ENCODE measurements at regions not wholly inside any gene's neighbourhood (a gene's known extent, or its start where the extent isn't known, plus 50 kb on each side); places are given as distances from the start of the nearest gene placed in this dataset.
"Not testable (repeated sequence)": the region's sequence is repeated elsewhere in the genome, so short reads cannot be mapped to it uniquely, and the experiment has no call there.

DNA sequence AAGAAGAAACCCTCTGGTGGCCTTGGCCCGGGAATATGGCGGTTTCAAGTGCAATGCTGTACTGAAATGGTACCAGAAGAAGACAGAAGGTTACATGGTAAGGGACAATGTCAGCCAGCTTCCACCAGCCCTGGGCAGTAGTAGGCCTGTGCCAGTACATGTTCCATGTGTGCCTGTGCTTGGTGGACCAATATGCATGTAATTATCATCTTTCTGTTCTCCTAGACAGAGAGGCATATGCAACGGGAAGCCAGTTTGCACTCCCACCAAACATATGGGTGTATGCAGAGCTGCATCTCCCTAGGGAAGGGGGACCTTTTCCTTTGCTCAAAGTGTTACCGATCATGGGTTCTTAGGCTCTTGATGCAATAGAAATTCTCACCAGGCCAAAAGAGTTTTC lies 80.9 kb upstream of the ADORA2B start:
- DNase-seq, result not testable (repeated sequence)

DNA sequence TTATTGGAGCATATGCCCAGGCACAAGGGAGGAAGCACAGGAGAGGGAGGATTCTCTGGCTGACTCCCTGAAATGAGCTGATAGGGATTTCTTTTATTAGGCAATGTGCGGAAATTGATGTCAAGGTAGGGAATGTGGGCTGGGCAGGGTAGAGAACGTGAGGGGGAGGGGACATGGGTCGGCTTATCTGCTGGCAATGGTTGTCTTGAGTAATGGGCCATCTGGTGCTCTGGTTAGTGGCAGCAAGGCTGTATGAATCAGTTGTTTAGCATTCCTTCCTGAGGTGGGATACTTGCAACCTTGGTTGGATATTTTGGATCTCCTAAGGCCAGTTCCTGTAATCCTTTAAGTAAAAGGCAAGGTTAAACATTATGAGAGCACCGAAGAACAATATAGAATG lies 80.5 kb upstream of the ADORA2B start:
- DNase-seq, result not testable (repeated sequence)

DNA sequence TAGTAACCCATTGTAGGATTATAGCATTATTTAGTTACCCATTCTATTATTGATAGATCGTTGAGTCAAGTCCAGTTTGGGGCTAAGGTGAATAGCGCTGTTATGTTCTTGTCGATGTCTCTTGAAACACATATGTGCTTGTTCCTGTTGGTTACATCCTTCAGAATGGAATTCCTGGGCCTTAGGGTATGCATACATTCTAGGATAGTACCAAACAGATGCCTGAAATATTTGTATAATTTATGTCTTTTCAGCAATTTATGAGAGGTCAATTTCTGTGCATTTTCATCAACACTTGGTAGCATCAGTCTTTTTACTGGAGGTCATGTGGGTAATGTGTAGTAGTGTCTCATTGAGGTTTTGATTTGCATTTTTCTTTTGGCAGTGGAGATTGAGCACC lies 78.9 kb upstream of the ADORA2B start:
- not testable (repeated sequence) for DNase-seq

DNA sequence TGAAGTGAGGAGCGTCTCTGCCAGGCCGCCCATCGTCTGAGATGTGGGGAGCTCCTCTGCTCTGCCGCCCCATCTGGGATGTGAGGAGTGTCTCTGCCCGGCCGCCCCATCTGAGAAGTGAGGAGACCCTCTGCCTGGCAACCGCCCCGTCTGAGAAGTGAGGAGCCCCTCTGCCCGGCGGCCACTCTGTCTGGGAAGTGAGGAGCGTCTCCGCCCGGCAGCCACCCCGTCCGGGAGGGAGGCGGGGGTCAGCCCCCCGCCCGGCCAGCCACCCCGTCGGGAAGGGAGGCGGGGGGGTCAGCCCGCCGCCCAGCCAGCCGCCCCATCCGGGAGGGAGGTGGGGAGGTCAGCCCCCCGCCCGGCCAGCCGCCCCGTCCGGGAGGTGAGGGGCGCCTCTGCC lies 77.6 kb upstream of the ADORA2B start:
- not testable (repeated sequence) for DNase-seq

GRCh38 chr17:15869868-15870267 lies 75.1 kb upstream of the ADORA2B start:
- DNase-seq, result not testable (repeated sequence)

DNA sequence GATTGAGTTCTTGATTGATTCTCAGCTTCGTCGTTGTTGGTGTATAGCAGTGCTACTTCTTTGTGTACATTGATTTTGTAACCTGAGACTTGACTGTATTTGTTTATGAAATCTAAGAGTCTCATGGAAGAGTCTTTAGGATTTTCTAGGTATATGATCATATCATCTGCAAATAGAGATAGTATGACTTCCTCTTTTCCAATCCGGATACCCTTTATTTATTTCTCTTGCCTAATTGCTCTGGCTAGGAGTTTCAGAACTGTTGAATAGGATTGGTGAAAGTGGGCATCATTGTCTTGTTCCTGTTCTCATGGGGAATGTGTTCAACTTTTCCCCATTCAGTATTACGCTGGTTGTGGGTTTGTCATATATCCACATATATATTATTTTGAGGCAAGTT lies 72.3 kb upstream of the ADORA2B start:
- not testable (repeated sequence) for DNase-seq

GRCh38 chr17:15877882-15878500 lies 66.9 kb upstream of the ADORA2B start:
- DNase-seq, result not testable (repeated sequence)

DNA sequence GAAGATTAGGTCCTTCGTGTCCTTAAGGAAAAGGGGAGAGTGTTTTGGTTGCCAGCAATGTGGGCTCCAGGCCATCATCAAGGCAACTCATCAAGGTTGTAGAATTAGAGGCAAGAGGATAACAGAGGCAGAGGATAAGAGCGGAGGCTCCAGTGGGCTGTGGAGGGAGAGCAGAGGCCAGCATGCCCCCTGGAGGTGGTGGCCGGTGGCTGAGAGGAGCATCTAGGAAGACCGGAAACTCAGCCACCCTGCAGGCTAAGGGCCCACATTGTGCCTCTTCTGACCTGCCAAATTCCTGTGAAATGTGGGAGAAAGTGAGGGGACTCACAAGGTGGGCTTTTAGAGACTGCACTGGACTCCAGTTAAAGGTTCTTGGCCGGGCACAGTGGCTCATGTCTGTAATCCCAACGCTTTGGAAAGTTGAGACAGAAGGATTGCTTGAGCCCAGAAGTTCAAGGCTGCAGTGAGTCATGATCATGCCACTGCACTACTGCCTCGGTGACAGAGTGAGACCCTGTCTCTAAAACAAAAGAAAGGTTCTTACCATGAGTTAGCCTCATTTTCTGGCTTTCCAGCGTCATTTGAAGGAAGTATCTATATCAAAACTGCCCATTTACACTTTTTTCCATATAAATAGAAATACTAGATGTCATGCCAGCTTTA lies 62.7 kb upstream of the ADORA2B start:
- no peak for DNase-seq

DNA sequence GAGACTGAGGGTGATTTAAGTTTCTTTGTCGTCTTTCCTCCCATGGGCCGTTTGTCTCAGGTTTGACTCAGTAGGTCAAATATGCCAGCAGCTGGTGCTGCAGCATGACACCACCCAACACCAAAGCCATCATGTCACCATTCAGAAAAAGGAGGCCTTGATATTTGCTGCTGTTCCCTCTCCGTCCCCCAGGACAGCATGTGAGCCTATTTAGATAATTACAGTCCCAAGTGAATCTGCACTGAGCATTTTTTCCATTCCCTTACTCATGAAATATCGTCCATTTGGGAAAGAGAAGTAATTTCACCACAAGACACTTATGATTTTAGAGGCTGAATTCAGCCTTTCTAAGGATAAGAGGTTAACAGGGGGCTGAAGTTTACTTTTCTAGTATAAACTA lies 62.2 kb upstream of the ADORA2B start:
- DNase-seq, result no peak

- DNase-seq, result no peak
Measured at GRCh38 chr17:15883617-15884111, 61.3 kb upstream of the ADORA2B start.

- no peak for DNase-seq
Measured at GRCh38 chr17:15884731-15885130, 60.2 kb upstream of the ADORA2B start.

DNA sequence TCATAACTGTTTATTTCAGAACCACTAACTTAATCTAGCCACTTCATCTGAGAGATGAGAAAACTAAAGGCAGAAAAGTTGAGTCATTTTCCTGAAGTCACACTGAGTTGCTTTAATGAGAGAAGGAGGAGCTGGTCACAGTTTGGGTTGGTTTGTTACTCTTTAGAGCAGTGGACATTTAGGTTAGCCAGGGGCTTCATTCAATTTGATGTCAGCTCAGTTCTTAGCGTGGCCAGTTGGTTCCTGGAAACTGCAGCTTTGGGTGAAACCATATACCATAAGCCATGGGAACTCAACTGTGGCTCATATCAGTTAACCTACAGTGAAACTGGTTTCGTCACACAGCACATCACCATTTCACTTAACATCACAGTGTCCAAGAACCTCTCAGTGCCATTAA lies 59.2 kb upstream of the ADORA2B start:
- DNase-seq, result no peak

GRCh38 chr17:15886221-15886620 lies 58.7 kb upstream of the ADORA2B start:
- no peak for DNase-seq

DNA sequence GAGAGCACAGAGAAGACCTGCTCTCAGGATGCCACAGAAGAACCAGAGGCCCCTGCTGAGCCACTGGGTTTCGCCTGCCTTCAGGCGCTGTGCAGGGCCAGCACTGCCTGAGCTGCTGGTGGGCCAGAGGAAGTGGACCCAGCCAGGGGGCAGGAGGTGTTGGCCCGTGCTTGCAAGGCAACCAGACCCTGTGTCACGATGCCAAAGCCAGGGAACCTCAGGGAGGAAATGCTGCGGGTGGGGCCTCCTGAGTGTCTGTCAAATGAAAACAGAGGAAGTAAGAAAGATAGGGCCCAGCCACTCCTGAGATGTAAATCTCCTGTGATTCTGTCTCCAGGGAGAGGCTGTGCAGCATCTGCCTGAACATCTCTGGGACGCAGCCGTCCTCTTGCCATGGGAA lies 58.1 kb upstream of the ADORA2B start:
- no peak for DNase-seq

DNA sequence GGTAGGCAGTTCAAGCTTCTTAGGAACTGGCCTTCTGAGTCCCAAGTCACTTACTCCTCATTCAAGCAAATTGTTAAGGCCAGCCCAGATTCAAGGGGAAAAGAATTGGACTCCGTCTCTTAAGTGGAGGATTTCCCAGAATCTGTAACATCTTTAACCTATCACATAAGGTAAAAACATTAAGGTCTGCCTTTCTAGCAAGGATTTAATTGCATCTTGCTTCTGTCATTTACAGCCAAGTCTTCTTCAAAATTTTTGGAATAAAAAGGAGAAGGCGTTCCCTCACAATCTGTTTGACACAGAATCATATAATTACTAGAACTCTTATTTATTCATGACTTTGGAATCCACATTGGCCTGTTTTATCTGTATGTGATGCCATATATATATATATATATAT lies 56.5 kb upstream of the ADORA2B start:
- peak; percentile 29 for DNase-seq

DNA sequence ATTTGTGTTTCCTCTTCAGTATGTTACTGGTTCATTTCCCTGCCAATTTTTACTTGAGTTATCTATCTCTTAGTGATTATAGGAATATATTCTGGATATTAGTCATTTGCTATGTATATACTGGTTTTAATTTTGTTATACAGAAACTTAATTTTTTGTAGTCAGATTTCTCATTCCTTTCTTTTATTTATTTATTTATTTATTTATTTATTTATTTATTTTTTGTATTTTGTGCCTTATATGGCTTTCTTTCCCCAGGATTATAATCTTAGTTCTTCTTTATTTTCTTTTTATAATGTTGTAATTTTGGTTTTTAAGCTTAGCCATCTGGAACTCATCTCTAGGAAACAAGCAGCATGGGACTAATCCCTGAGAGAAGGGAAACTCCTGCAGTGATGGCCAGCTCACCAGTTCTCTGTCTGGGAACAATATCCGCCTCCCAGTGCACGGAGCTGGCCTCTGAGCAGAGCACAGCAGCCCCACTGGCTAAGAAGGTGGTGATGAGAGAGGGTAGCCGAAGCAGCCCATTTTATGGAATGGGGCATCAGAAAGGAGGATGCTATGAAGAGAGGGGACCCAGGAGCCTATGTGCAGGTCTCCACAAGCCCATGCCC lies 54.5 kb upstream of the ADORA2B start:
- DNase-seq, result no peak

DNA sequence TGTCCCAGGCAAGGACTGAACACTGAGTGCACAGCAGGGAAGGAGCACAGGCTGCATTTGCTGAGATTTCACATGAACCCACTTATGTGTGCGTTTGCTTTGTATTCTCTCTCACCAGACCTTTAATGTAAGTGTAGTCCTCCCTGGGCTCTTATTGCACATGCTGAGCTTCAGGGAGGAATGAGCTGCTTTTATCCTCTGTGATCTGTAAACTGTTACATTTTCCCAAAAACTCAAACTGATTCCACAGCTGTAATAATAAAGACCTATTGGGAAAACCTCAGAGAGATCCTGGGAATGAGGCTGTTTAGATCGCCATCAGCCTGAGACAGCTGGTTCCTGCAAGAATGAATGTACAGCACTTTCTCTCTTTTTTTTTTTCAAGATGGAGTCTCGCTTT lies 53.6 kb upstream of the ADORA2B start:
- DNase-seq, result peak; percentile 63

DNA sequence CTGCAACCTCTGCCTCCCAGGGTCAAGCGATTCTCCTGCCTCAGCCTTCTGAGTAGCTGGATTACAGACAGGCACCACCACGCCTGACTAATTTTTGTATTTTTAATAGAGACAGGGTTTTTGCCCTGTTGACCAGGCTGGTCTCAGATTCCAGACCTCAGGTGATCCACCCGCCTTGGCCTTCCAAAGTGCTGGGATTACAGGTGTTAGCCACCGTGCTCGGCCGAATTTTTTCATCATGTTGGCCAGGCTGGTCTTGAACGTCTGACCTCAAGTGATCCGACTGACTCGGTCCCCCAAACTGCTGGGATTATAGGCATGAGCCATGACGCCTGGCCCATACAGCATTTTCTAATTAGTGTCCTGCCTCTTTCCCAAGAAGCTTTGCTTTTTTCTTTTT lies 52.7 kb upstream of the ADORA2B start:
- DNase-seq, result no peak

DNA sequence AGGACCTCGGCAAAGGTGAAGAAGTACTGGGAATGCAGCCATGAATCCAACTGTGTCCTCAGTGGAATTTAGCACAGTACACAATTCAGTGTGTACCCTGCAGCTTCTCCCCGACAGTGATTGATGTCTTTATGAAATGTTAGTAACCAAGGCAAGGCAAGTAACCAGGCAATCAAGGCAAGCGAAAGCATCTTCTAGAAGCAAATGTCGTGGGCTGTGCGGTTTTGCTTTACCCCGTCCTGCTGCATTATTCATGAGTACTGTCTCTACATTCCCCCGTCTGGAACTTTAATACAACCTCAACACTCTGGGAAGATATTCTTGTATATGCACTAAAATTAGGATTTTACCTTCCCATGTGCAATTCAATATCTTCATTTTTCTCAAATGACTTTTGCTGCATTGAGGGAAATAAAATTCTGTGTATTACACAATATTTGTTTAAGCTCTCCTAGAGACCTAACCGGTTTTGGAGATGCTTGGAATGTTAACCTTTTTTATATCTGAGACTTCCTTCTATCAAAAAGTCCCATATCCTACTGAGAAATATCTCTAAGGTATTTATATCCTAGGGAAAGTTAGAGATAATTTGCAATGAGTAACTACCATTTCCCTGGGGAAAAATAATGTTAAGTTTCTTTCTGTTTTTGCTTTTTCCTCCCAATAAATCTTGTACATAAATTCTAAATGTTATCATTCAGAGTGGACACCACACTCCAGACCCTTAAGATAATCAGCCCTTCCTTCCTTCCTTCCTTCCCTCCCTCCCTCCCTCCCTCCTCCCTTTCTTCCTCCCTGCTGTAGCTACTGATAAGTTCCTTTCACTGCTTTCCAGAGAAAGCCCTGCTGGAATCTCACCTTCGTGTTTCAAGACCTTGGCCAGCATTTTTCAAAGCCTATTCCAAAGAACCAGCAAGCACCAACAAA lies 51.9 kb upstream of the ADORA2B start:
- peak; percentile 14 for DNase-seq

DNA sequence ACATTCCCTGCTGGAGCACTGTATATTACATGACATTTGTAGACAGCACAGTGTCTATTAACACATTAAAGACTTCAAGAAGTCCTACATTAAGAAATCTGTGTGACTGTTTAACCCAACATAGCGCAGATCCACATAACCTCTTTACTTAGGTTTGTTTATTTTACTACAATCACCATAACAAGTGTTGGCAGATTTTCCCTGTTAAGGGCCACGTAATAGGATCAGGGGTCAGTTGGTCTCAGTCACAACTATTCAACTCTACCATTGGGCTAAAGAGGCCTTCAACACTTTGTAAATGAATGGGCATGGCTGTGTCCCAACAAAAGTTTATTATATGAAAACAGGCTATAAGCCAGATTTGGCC lies 51.3 kb upstream of the ADORA2B start:
- DNase-seq, result no peak

DNA sequence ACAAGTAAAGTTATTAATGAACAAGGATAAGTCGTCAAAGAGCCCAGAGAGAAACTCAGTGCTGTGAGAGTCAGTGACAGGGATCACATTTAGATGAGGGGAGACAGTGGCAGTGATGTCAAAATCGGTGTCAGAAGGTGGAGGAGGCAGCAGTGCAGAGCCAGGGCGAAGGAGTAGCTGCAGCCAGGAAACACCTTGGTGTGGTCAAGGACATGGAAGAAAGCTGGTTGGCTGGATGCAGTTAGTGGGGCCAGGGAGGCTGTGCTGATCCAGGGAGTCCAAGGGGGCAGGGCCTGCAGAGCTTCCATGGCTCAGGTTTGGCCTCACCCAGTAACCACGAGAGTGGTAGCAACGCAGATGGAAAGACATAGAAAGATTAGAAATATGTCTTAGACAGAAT lies 50.7 kb upstream of the ADORA2B start:
- DNase-seq, result no peak

- no peak for DNase-seq
Measured at GRCh38 chr17:15894913-15895658, 49.8 kb upstream of the ADORA2B start.
